ENCODE measurements at regions not wholly inside any gene's neighbourhood (a gene's known extent, or its start where the extent isn't known, plus 50 kb on each side); places are given as distances from the start of the nearest gene placed in this dataset.
"Not testable (repeated sequence)": the region's sequence is repeated elsewhere in the genome, so short reads cannot be mapped to it uniquely, and the experiment has no call there.

DNA sequence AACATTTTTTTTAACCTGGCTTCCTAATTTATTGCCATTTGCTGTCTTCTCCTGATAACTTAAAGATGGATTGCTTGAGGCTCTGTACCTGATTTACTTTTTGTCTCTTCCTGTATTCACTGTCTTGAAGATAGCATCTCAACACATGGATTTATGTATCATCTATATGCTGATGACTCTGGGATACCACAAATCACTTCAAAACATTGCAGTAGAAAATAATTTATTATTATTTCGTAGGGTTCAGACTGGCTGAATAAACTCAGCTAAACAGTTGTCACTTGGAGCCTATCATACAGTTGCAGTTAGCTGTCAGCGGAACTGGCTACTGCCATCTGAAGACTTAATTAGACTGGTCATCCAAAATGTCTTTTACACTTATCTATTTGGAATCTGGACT, 1025.2 kb upstream of the CDH18 start:
- WGBS, 2 donors, result 45 to 48% methylated on average over 2 of the region's 2 CpGs
- Histone ChIP-seq H3K27me3 (no peaks in the 10 kb centered on the region), H3K36me3 (no peaks in the 10 kb centered on the region), H3K9me3 (no peaks in the 10 kb centered on the region), H3K27ac (no peak overlapping the region), H3K4me3 (no peak overlapping the region), H3K4me1 (no peaks in the 10 kb centered on the region)
- TF ChIP-seq POLR2A (IDR thresholded peaks at IDR 0.05) (no peak), POLR2AphosphoS5 (IDR thresholded peaks at IDR 0.05) (no peak), EP300 (IDR thresholded peaks at IDR 0.05) (no peak)
- TF ChIP-seq, protein P1, sequence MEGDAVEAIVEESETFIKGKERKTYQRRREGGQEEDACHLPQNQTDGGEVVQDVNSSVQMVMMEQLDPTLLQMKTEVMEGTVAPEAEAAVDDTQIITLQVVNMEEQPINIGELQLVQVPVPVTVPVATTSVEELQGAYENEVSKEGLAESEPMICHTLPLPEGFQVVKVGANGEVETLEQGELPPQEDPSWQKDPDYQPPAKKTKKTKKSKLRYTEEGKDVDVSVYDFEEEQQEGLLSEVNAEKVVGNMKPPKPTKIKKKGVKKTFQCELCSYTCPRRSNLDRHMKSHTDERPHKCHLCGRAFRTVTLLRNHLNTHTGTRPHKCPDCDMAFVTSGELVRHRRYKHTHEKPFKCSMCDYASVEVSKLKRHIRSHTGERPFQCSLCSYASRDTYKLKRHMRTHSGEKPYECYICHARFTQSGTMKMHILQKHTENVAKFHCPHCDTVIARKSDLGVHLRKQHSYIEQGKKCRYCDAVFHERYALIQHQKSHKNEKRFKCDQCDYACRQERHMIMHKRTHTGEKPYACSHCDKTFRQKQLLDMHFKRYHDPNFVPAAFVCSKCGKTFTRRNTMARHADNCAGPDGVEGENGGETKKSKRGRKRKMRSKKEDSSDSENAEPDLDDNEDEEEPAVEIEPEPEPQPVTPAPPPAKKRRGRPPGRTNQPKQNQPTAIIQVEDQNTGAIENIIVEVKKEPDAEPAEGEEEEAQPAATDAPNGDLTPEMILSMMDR (IDR thresholded peaks at IDR 0.05), result no peak
- DNase-seq, result no peak
- intact Hi-C loops (cut with DNase I), result no loop called here

DNA sequence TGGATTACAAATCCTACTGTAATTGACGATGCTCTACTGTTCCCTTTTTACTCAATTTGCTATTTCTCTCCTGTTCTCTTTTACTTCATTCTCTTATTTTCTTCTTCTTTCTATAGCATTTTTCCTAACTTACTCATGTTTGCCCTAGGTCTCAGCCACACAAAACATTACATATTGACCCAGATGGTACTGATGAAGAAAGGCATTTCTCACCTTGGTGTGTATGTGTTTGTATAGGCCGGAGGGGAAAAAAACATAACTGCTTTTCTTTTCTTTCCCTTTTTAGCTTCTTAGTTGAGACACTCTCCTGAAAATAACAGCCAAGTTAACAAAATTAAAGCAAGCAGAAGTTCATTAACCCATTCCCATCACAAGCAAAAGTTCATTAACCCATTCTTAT, 1019.8 kb upstream of the CDH18 start:
- H3K27me3 ChIP-seq, result no peaks in the 10 kb centered on the region
- no peaks in the 10 kb centered on the region for H3K36me3 ChIP-seq
- no peaks in the 10 kb centered on the region for H3K4me1 ChIP-seq
- intact Hi-C loops (cut with DNase I), result no loop called here
- TF ChIP-seq EP300 (IDR thresholded peaks at IDR 0.05), result no peak
- TF ChIP-seq POLR2AphosphoS5 (IDR thresholded peaks at IDR 0.05), result no peak
- no peak for TF ChIP-seq POLR2A (IDR thresholded peaks at IDR 0.05)
- TF ChIP-seq, protein P1 (IDR thresholded peaks at IDR 0.05), result no peak
- H3K27ac ChIP-seq, result no peak overlapping the region
- H3K9me3 ChIP-seq, result no peaks in the 10 kb centered on the region
- WGBS, 2 donors, result 83 to 88% methylated on average over 2 of the region's 2 CpGs
- H3K4me3 ChIP-seq, result no peak overlapping the region
- DNase-seq, result no peak

DNA sequence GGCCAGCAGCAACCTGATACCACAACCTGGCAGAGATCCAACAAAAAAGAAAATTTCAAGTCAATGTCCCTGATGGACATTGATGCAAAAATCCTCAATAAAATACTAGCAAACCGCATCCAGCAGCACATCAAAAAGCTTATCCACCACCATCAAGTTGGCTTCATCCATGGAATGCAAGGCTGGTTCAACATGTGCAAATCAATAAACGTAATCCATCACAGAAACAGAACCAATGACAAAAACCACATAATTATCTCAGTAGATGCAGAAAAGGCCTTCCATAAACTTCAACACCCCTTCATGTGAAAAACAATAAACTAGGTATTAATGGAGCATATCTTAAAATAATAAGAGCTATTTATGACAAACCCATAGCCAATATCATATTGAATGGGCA, 1000.9 kb upstream of the CDH18 start:
- DNase-seq; H3K27me3 ChIP-seq; H3K9me3 ChIP-seq; H3K4me3 ChIP-seq; intact Hi-C loops (cut with DNase I); H3K36me3 ChIP-seq; H3K27ac ChIP-seq; H3K4me1 ChIP-seq: not testable (repeated sequence)
- WGBS, 2 donors, result 62 to 65% methylated on average over 2 of the region's 2 CpGs

DNA sequence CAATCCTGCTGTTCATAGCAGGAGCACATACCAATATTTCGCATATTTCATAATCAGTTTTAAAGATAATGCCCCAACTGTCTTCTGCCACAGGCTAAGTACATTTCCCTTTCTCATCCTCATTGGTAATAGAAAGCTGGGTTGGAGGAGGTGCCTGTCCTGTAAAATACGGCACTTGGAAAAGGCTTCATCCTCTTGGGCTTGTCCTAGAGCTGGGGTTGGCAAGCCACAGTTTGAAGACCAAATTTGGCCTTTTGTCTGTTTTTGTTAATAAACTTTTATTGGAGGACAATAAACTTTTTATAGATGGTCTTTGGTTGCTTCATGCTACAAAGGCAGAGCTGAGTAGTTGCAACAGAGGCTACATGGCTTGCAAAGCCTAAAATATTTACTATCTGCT, 997.8 kb upstream of the CDH18 start:
- DNase-seq, result no peak
- Histone ChIP-seq H3K36me3 (no peaks in the 10 kb centered on the region), H3K4me1 (no peaks in the 10 kb centered on the region), H3K27ac (no peak overlapping the region), H3K9me3 (peaks cover 0 to 5% (median 0%) of the 10 kb centered on the region in 4 donors), H3K27me3 (no peaks in the 10 kb centered on the region), H3K4me3 (no peak overlapping the region)
- intact Hi-C loops (cut with DNase I), result no loop called here
- 62 to 73% methylated on average over 2 of the region's 2 CpGs for WGBS, 2 donors
- TF ChIP-seq EP300 (IDR thresholded peaks at IDR 0.05), result no peak
- TF ChIP-seq, protein P1 (IDR thresholded peaks at IDR 0.05), result no peak
- TF ChIP-seq POLR2AphosphoS5 (IDR thresholded peaks at IDR 0.05), result no peak
- no peak for TF ChIP-seq POLR2A (IDR thresholded peaks at IDR 0.05)

DNA sequence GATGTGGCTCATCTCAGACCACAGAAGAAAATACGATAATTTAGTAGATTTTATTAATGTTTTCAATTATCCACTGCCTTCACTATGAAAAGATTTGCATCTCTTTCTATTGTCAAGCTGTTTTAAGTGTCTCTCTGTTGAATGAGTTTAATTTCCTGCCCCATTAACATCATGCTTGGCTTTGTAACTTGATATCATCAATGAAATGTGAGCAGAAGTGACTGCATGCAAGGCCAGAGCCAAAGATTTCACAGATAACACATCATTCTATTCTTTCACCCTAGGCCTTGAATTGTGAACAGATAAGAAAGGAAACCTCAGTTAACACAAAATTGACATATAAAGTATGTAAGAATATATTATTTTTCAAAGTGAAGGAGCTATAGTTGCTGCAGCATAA, 986.4 kb upstream of the CDH18 start:
- H3K4me3 ChIP-seq, result no peak overlapping the region
- no peaks in the 10 kb centered on the region for H3K9me3 ChIP-seq
- intact Hi-C loops (cut with DNase I), result no loop called here
- H3K4me1 ChIP-seq, result no peaks in the 10 kb centered on the region
- H3K27me3 ChIP-seq, result no peaks in the 10 kb centered on the region
- DNase-seq, result no peak
- H3K27ac ChIP-seq, result no peak overlapping the region
- H3K36me3 ChIP-seq, result no peaks in the 10 kb centered on the region
- TF ChIP-seq POLR2AphosphoS5 (IDR thresholded peaks at IDR 0.05), result no peak
- TF ChIP-seq EP300 (IDR thresholded peaks at IDR 0.05), result no peak
- TF ChIP-seq, protein P1 (IDR thresholded peaks at IDR 0.05), result no peak
- no peak for TF ChIP-seq POLR2A (IDR thresholded peaks at IDR 0.05)
- WGBS, 2 donors, result 79 to 84% methylated on average over 1 of the region's 1 CpG
